KMS-11 (cell line): ENCODE measurements at regions not wholly inside any gene's neighbourhood (a gene's known extent, or its start where the extent isn't known, plus 50 kb on each side); places are given as distances from the start of the nearest gene placed in this dataset.

Experiments used
- H2AFZ ChIP-seq: fragments of 200-600 bp; sonication (generic); 2 replicates; pipeline ENCODE4 v1.6.1; 2016; ENCODE audit warnings: antibody characterized with exemption, mixed run types, low read depth
- H3K27ac ChIP-seq: fragments of 200-600 bp; sonication (generic); 2 replicates; pipeline ENCODE4 v1.6.1; 2016; ENCODE audit warnings: mild to moderate bottlenecking, mixed run types
- H3K27me3 ChIP-seq: fragments of 200-600 bp; sonication (generic); 2 replicates; pipeline ENCODE4 v1.6.1; 2017; ENCODE audit warnings: mild to moderate bottlenecking, low read depth, mixed run types, moderate library complexity; ENCODE audit not compliant: insufficient read depth
- H3K36me3 ChIP-seq: fragments of 200-600 bp; sonication (generic); 2 replicates; pipeline ENCODE4 v1.6.1; 2017; ENCODE audit warnings: mild to moderate bottlenecking, mixed run types; ENCODE audit not compliant: insufficient read depth
- H3K4me1 ChIP-seq: fragments of 200-600 bp; sonication (generic); 2 replicates; pipeline ENCODE4 v1.6.1; 2016; ENCODE audit warnings: mild to moderate bottlenecking, low read depth, mixed run types; ENCODE audit not compliant: poor library complexity, severe bottlenecking
- H3K4me2 ChIP-seq: fragments of 200-600 bp; sonication (generic); 2 replicates; pipeline ENCODE4 v1.7.0; 2016; ENCODE audit warnings: mild to moderate bottlenecking, mixed run types
- H3K4me3 ChIP-seq: fragments of 200-600 bp; sonication (generic); IDR thresholded peaks from 2 replicates; pipeline ENCODE4 v1.6.1; 2017; ENCODE audit warnings: low read depth, low read length, mixed read lengths; ENCODE audit not compliant: insufficient read depth
- H3K79me2 ChIP-seq: fragments of 200-600 bp; sonication (generic); 2 replicates; pipeline ENCODE4 v1.6.1; 2016; ENCODE audit warnings: low read depth, mixed run types; ENCODE audit not compliant: insufficient read depth
- H3K9ac ChIP-seq: fragments of 200-600 bp; sonication (generic); 2 replicates; pipeline ENCODE4 v1.6.1; 2016; ENCODE audit warnings: mild to moderate bottlenecking, mixed run types
- H4K20me1 ChIP-seq: fragments of 200-600 bp; sonication (generic); 2 replicates; pipeline ENCODE4 v1.6.1; 2016; ENCODE audit warnings: mild to moderate bottlenecking, mixed run types; ENCODE audit not compliant: insufficient read depth
- TF ChIP-seq, protein P1 (sequence below): fragments of 200-600 bp; sonication (generic); conservative IDR thresholded peaks from 2 replicates; pipeline ENCODE4 v1.6.1; 2017; ENCODE audit warnings: low read depth, mild to moderate bottlenecking, antibody characterized with exemption, low read length, moderate library complexity, mixed read lengths

DNA sequence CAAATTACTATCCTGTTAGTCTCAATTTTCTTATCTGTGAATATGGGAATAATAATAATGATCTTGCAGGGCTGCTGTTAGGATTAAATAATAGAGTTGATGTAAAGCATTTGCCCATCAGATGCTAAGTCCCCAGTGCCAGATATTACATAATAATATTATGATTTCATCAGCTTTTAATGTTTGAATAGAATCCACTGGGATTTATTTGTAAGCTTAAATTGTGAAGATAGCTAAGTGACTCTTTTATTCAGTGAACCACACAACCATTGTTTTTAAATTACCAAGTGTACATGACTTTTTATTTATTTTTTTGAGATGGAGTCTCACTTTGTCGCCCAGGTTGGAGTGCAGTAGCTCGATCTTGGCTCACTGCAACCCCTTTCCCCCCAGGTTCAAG lies 510.3 kb upstream of the DPP6 start:
- Histone ChIP-seq H3K79me2 (no peaks in the 10 kb centered on the region), H3K4me2 (no peak overlapping the region), H3K27me3 (no peaks in the 10 kb centered on the region), H3K9ac (no peak overlapping the region), H3K27ac (no peak overlapping the region), H2AFZ (no peak overlapping the region), H3K4me1 (no peaks in the 10 kb centered on the region), H4K20me1 (no peaks in the 10 kb centered on the region), H3K36me3 (no peaks in the 10 kb centered on the region), H3K4me3 (no peak overlapping the region)
- TF ChIP-seq, protein P1, sequence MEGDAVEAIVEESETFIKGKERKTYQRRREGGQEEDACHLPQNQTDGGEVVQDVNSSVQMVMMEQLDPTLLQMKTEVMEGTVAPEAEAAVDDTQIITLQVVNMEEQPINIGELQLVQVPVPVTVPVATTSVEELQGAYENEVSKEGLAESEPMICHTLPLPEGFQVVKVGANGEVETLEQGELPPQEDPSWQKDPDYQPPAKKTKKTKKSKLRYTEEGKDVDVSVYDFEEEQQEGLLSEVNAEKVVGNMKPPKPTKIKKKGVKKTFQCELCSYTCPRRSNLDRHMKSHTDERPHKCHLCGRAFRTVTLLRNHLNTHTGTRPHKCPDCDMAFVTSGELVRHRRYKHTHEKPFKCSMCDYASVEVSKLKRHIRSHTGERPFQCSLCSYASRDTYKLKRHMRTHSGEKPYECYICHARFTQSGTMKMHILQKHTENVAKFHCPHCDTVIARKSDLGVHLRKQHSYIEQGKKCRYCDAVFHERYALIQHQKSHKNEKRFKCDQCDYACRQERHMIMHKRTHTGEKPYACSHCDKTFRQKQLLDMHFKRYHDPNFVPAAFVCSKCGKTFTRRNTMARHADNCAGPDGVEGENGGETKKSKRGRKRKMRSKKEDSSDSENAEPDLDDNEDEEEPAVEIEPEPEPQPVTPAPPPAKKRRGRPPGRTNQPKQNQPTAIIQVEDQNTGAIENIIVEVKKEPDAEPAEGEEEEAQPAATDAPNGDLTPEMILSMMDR = no peak

DNA sequence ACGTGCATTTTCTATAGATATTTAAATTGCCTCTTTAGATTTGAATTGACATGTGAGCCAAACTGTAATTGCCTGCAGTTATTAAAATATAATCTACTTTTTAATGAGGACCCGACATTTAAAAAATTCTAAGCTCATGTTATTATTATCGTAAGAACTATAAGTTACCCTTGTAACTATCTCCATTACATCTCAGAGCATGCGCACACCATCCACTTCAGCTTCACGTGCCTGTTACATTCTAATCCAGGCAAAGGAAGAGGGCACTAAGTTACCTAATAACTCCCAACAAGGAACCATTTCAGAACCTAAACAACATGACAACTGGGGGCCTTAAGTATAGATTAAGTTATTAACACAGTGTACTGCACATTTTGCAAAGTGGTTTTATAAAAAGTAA lies 509.0 kb upstream of the DPP6 start:
- H2AFZ ChIP-seq = no peak overlapping the region
- H3K4me1 ChIP-seq = no peaks in the 10 kb centered on the region
- TF ChIP-seq, protein P1 = no peak
- H3K4me2 ChIP-seq = no peak overlapping the region
- no peaks in the 10 kb centered on the region for H3K36me3 ChIP-seq
- no peaks in the 10 kb centered on the region for H4K20me1 ChIP-seq
- no peak overlapping the region for H3K4me3 ChIP-seq
- no peaks in the 10 kb centered on the region for H3K79me2 ChIP-seq
- H3K9ac ChIP-seq = no peak overlapping the region
- H3K27ac ChIP-seq = no peak overlapping the region
- H3K27me3 ChIP-seq = no peaks in the 10 kb centered on the region

DNA sequence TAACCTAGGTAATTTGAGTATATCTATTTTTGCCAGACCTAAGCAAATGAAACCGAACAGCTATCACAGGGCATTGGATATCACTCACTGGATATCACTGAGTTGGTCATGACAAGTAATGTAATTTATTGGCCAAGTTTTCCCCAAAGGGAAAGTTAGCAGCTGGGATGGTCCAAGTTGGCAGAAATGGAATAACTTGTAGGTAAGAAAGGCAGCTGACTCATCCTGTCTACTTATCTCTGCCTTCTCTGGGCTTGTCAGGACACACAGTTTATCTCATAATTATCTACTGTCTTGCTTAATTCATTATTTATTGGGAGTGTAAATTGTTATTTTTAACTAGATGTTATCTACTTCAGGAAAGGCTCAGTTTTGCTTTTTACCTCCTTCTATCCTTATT lies 502.0 kb upstream of the DPP6 start:
- Histone ChIP-seq H3K27me3 (no peaks in the 10 kb centered on the region), H3K79me2 (no peaks in the 10 kb centered on the region), H3K4me1 (no peaks in the 10 kb centered on the region), H3K9ac (no peak overlapping the region), H3K4me3 (no peak overlapping the region), H3K36me3 (no peaks in the 10 kb centered on the region), H3K27ac (no peak overlapping the region), H2AFZ (no peak overlapping the region), H3K4me2 (no peak overlapping the region), H4K20me1 (no peaks in the 10 kb centered on the region)
- TF ChIP-seq, protein P1 = no peak

DNA sequence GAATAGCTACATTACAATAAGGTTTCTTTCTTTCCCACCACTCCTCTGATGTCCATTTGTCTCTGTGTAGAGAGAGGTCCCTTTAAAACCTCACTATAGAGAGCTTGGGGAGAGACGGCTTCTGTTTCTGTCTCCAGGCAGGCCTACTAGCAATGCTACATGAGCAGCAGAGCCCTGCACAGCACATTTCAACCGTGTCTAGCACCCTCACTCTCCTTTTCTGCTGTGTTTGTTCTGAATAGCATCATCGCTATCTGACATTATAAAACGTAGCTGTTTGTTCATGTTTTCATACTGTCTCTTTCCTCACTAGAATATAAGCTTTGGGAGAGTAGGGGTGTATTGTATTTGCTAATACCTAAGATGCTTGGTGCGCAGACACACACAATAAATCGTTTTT lies 487.8 kb upstream of the DPP6 start:
- H3K27me3 ChIP-seq = no peaks in the 10 kb centered on the region
- TF ChIP-seq, protein P1 = no peak

More for the DNA sequence above, 487.8 kb upstream of the DPP6 start:
- no peak overlapping the region for H3K27ac ChIP-seq
- H3K9ac ChIP-seq = no peak overlapping the region
- H4K20me1 ChIP-seq = no peaks in the 10 kb centered on the region
- H3K4me1 ChIP-seq = no peaks in the 10 kb centered on the region
- H3K4me2 ChIP-seq = no peak overlapping the region
- H3K36me3 ChIP-seq = no peaks in the 10 kb centered on the region
- H2AFZ ChIP-seq = no peak overlapping the region
- H3K79me2 ChIP-seq = no peaks in the 10 kb centered on the region
- H3K4me3 ChIP-seq = no peak overlapping the region
